Brain microvascular endothelial cell (primary cell): ENCODE measurements at regions not wholly inside any gene's neighbourhood (a gene's known extent, or its start where the extent isn't known, plus 50 kb on each side); places are given as distances from the start of the nearest gene placed in this dataset.

Experiments
- DNase-seq: peaks from one replicate; pipeline ENCODE4 v3.0.0-alpha.2; 2020
- H3K27ac ChIP-seq: fragments of 250-450 bp; sonication (Bioruptor Pico); 2 replicates; pipeline ENCODE4 v1.5.1; 2020; ENCODE audit warnings: mild to moderate bottlenecking, moderate library complexity
- H3K27me3 ChIP-seq: fragments of 250-450 bp; sonication (Bioruptor Pico); replicated peaks from 2 replicates; pipeline ENCODE4 v1.5.1; 2020; ENCODE audit warnings: mild to moderate bottlenecking
- H3K36me3 ChIP-seq: fragments of 250-450 bp; sonication (Bioruptor Pico); replicated peaks from 2 replicates; pipeline ENCODE4 v1.5.1; 2020; ENCODE audit warnings: mild to moderate bottlenecking
- H3K4me3 ChIP-seq: 2 replicates; pipeline ENCODE4 v1.5.1; 2011; ENCODE audit warnings: low read depth, mild to moderate bottlenecking, control low read depth, low read length, moderate library complexity
- CTCF ChIP-seq: IDR thresholded peaks from 2 replicates; pipeline ENCODE4 v1.5.1; 2011; ENCODE audit warnings: low read depth, mild to moderate bottlenecking, moderate library complexity, low read length, control low read depth, inconsistent platforms; ENCODE audit errors: missing control alignments
- in situ Hi-C: cut with HindIII; loops from 2 replicates; pipeline ENCODE4 v1.10.0; 2017; ENCODE audit warnings: low sequenced_read_pairs, low pct_ligation_motif_present

- no peaks in the 10 kb centered on the region for H3K36me3 ChIP-seq
- no peak for TF ChIP-seq CTCF
- no peak overlapping the region for H3K27ac ChIP-seq
- no peak overlapping the region for H3K4me3 ChIP-seq
- H3K27me3 ChIP-seq, result no peaks in the 10 kb centered on the region
- no peak for DNase-seq
- in situ Hi-C loops, result no loop called here
Measured at GRCh38 chr7:81630600-81630999, 139.2 kb downstream of the HGF start.

- Histone ChIP-seq H3K4me3 (no peak overlapping the region), H3K27ac (no peak overlapping the region), H3K27me3 (no peaks in the 10 kb centered on the region), H3K36me3 (no peaks in the 10 kb centered on the region)
- in situ Hi-C loops, result no loop called here
- no peak for TF ChIP-seq CTCF
- no peak for DNase-seq
Measured at GRCh38 chr7:81629702-81630101, 140.1 kb downstream of the HGF start.

- no peaks in the 10 kb centered on the region for H3K27me3 ChIP-seq
- no peak overlapping the region for H3K4me3 ChIP-seq
- no peak for DNase-seq
- no peaks in the 10 kb centered on the region for H3K36me3 ChIP-seq
- TF ChIP-seq CTCF, result no peak
- no peak overlapping the region for H3K27ac ChIP-seq
- in situ Hi-C loops, result no loop called here
Measured at GRCh38 chr7:81628951-81629350, 140.9 kb downstream of the HGF start.

- H3K27ac ChIP-seq, result peak overlapping the region; percentile 93
- H3K27me3 ChIP-seq, result no peaks in the 10 kb centered on the region
- no peak for DNase-seq
- in situ Hi-C loops, result no loop called here
- H3K36me3 ChIP-seq, result no peaks in the 10 kb centered on the region
- no peak for TF ChIP-seq CTCF
- no peak overlapping the region for H3K4me3 ChIP-seq
Measured at GRCh38 chr7:81627536-81628287, 142.1 kb downstream of the HGF start.

- DNase-seq, result peak; percentile 77
- no peak overlapping the region for H3K4me3 ChIP-seq
- in situ Hi-C loops, result no loop called here
- H3K36me3 ChIP-seq, result no peaks in the 10 kb centered on the region
- H3K27ac ChIP-seq, result peak overlapping the region; percentile 93
- TF ChIP-seq CTCF, result no peak
- H3K27me3 ChIP-seq, result no peaks in the 10 kb centered on the region
Measured at GRCh38 chr7:81626008-81626407, 143.8 kb downstream of the HGF start.
